ENCODE measurements at regions not wholly inside any gene's neighbourhood (a gene's known extent, or its start where the extent isn't known, plus 50 kb on each side); places are given as distances from the start of the nearest gene placed in this dataset.

DNA sequence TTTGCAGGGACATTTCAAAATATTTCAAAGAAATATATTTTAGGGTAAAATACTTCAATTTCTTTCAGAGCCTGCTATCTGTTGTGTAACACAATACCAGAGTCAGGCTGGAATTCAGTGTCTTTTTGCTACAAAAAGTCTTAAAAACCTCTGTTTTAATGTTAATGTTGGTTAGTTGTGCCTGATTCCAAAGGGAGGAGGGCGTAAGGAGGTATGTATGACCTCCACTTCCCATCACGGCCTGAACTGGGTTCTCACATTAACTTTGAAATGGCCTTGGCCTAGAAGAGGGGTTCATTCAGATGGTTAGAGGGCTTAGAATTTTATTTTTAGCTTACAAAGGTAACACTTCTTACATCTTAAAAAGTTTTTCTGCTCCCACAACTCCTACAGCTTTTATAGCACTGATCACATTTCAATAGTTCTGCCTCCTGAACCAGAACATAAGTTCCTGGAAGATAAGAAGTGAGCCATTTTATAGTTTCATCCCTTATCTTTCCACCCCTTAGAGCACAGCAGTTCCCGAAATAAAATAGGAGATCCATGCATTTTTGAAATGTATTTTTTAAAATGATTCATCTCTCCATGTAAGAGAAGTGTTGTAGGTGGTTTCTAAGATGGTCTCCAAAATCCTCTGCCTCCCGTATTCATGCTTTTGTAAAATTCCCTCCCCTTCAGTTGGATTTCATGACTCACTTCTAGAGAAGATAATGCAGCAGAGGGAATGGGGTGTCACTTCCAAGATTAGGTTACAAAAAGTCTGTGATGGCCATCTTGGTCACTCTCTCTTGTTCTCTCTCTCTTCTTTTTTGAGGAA, 543.1 kb upstream of the NECTIN3 start:
- TF ChIP-seq, protein P1, sequence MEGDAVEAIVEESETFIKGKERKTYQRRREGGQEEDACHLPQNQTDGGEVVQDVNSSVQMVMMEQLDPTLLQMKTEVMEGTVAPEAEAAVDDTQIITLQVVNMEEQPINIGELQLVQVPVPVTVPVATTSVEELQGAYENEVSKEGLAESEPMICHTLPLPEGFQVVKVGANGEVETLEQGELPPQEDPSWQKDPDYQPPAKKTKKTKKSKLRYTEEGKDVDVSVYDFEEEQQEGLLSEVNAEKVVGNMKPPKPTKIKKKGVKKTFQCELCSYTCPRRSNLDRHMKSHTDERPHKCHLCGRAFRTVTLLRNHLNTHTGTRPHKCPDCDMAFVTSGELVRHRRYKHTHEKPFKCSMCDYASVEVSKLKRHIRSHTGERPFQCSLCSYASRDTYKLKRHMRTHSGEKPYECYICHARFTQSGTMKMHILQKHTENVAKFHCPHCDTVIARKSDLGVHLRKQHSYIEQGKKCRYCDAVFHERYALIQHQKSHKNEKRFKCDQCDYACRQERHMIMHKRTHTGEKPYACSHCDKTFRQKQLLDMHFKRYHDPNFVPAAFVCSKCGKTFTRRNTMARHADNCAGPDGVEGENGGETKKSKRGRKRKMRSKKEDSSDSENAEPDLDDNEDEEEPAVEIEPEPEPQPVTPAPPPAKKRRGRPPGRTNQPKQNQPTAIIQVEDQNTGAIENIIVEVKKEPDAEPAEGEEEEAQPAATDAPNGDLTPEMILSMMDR (IDR thresholded peaks at IDR 0.05; ENCODE audit: low read depth, low read length), result no peak
- no peaks in the 10 kb centered on the region for H3K27me3 ChIP-seq
- no peaks in the 10 kb centered on the region for H3K4me1 ChIP-seq
- H3K4me3 ChIP-seq (ENCODE audit: low read depth, low read length), result no peak overlapping the region
- H3K36me3 ChIP-seq, result no peaks in the 10 kb centered on the region
- DNase-seq, result no peak
- H3K9me3 ChIP-seq, result no peaks in the 10 kb centered on the region

DNA sequence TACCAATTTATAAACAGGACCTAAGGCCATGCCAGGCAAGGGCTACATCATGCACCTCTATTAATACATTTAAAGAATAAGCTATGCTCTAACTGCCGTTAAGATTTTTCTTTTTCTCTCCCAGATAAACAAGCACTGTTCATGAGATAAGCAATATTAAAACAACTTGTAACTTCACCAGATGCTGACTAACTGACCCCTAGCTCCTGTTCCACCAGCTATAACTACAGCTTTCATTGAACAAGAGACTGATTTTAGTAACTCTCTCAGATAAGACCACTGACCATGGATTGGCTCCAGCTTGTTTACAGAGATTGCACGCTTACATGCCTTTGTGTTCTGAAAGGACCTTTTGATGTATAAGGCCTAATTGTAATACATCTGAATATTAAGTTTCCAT, 540.7 kb upstream of the NECTIN3 start:
- Histone ChIP-seq H3K27me3 (no peaks in the 10 kb centered on the region), H3K9me3 (no peaks in the 10 kb centered on the region), H3K36me3 (no peaks in the 10 kb centered on the region), H3K4me1 (no peaks in the 10 kb centered on the region), H3K4me3 (ENCODE audit: low read depth, low read length) (no peak overlapping the region)
- no peak for DNase-seq
- TF ChIP-seq, protein P1 (IDR thresholded peaks at IDR 0.05; ENCODE audit: low read depth, low read length), result no peak

DNA sequence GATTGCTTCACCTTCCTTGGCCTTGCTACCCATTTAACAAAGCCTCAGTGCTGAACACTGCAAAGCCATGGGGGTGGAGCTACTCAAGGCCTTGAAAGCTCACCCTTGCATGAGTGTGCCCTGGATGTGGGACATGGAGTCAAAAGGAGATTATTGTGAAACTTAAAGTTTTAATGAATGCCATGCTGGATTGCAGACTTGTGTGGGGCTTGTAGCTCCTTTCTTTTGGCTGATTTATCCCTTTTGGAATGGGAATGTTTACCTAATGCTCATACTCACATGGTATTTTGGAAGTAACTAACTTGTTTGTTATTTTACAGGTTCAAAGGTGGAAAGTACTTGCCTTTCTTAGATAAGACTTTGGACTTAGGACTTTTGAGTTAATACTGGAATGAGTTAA, 538.5 kb upstream of the NECTIN3 start:
- no peak for DNase-seq
- H3K36me3 ChIP-seq, result no peaks in the 10 kb centered on the region
- H3K4me1 ChIP-seq, result no peaks in the 10 kb centered on the region
- H3K4me3 ChIP-seq (ENCODE audit: low read depth, low read length), result no peak overlapping the region
- TF ChIP-seq, protein P1 (IDR thresholded peaks at IDR 0.05; ENCODE audit: low read depth, low read length), result no peak
- H3K27me3 ChIP-seq, result no peaks in the 10 kb centered on the region
- no peaks in the 10 kb centered on the region for H3K9me3 ChIP-seq

DNA sequence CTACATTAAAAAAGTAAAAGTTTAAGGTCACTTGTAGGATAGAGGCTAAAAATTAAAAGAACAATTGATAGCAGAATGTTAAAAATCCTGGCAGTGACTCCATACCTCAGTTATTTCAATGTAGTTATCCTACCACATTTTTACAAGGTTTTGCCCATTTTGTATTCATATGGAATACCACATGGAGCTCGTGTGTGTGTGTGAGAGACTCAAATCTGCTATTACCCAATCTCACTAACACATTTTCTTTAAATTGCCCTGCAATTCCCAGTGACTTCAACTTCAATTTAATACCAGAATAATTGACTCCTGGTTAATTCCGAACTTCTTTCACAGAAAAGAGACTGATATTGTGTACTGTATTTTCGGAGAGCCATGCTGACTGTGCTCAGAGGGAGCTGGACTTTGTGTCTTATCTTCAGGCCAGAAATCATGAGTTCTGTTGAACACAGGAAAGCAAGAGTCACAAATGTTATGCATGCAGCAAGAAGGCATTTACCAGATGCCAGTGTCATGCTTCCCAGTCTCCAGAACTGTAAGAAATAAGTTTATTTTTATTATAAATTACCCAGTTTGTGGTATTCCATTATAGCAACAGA, 529.0 kb upstream of the NECTIN3 start:
- TF ChIP-seq, protein P1 (IDR thresholded peaks at IDR 0.05; ENCODE audit: low read depth, low read length), result no peak
- Histone ChIP-seq H3K27me3 (peaks cover 2% of the 10 kb centered on the region; the same call in 1 of the 2 replicates), H3K36me3 (no peaks in the 10 kb centered on the region), H3K4me1 (no peaks in the 10 kb centered on the region), H3K4me3 (ENCODE audit: low read depth, low read length) (no peak overlapping the region), H3K9me3 (no peaks in the 10 kb centered on the region)
- no peak for DNase-seq

DNA sequence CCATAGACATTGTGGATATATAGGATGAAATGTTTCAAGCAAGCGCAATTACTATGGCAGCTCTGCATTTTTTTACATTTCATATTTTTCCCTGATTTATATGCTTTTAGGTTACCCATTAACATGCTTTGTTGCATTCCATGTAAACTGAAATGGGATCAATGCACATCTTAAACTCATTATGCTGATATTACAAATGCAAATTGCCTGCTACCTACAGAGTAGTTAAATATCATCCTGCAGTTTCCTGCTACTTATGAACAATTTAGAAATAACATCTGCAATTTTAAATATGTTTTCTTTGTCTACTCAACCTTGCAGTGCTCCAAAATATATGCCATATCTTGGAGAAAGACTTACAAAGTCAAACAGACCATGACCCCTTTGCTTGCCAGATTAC, 526.9 kb upstream of the NECTIN3 start:
- no peak overlapping the region for H3K4me3 ChIP-seq (ENCODE audit: low read depth, low read length)
- no peak for DNase-seq
- no peaks in the 10 kb centered on the region for H3K9me3 ChIP-seq
- H3K27me3 ChIP-seq, result peaks cover 2% of the 10 kb centered on the region; the same call in 1 of the 2 replicates
- H3K4me1 ChIP-seq, result no peaks in the 10 kb centered on the region
- H3K36me3 ChIP-seq, result no peaks in the 10 kb centered on the region
- TF ChIP-seq, protein P1 (IDR thresholded peaks at IDR 0.05; ENCODE audit: low read depth, low read length), result no peak

DNA sequence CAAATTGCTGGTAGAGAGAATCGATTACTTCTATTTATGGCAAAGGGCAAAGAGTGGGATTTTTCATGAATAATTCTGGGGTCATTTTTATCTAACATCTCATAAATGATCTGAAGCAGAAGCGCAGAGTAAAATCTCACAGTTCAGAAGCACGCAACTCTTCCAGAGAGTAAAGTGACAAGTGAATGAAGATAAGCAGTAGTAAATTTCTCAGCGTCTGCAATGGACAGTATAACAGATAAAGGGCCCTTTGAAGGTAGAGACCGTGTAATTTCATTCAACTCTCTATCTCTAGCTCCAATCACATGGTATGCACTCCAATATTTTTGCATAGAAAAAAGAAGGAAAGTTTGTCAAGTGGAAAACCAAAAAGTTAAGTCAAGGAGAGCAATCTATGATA, 521.1 kb upstream of the NECTIN3 start:
- TF ChIP-seq, protein P1 (IDR thresholded peaks at IDR 0.05; ENCODE audit: low read depth, low read length), result no peak
- no peak for DNase-seq
- no peaks in the 10 kb centered on the region for H3K36me3 ChIP-seq
- H3K4me1 ChIP-seq, result no peaks in the 10 kb centered on the region
- no peaks in the 10 kb centered on the region for H3K27me3 ChIP-seq
- H3K9me3 ChIP-seq, result no peaks in the 10 kb centered on the region
- H3K4me3 ChIP-seq (ENCODE audit: low read depth, low read length), result no peak overlapping the region

Measured in BE2C (cell line).